Kidney tubule cell (primary cell): ENCODE measurements at regions not wholly inside any gene's neighbourhood (a gene's known extent, or its start where the extent isn't known, plus 50 kb on each side); places are given as distances from the start of the nearest gene placed in this dataset.
"Not testable (repeated sequence)": the region's sequence is repeated elsewhere in the genome, so short reads cannot be mapped to it uniquely, and the experiment has no call there.

Source experiments
- DNase-seq: peaks from one replicate; pipeline ENCODE4 v3.0.0-alpha.2; 2018; ENCODE audit warnings: low spot score

DNA sequence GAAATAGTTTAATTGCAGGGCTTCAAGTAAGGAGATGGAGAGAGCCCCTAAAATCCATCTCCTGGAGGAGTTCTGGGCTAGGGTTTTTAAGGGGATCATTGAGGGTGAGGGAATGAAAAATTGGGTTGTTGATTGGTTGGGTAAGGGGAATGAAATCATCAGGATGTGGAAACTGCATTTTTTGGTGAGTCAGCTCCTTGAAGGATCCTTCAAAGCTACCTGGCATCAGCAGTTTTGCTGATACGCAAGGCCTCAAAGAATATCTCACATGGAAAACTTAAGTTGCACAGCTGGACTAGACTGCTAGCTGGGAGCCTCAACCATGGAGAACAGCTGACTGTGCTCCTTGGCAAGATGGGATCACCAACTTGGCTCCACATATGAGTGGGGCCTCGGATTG is 136.7 kb downstream of the FGF10 start:
- DNase-seq, result no peak

DNA sequence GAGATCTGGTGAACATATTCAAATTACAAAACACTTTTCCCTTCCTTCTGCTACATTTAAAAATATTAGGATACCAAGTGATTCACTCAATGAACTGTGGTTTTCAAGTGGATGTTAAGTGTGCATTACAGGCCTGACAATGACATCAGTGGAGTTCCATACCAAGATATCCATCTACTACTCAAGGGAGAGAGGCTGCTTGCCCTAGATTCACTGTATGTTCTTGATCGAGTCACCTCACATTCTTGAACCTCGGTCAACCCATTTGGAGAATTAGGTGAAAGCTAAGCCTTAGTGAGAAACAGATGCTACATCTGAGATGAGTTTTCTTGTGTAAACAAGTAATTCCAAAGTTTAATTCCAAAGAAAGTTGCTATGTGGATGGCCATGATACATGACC is 142.2 kb downstream of the FGF10 start:
- no peak for DNase-seq

DNA sequence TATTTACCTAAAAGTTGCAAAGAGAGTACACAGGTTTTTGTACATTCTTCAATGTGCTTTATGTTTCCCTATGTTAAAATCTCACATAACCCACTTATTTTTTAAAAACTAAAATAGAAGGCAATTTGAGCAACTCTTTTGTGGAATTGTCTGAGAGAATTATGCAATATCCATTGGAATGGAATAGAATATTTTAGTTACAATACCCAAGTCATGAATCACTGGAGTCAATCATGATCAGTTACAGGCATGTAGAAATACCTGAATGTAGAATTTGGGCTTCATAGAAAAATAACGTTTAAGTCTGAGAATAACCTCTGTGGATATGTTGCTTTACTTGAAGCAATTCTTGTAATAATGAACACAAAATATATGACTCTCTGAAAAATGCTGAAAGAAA is 143.3 kb downstream of the FGF10 start:
- DNase-seq, result no peak

DNA sequence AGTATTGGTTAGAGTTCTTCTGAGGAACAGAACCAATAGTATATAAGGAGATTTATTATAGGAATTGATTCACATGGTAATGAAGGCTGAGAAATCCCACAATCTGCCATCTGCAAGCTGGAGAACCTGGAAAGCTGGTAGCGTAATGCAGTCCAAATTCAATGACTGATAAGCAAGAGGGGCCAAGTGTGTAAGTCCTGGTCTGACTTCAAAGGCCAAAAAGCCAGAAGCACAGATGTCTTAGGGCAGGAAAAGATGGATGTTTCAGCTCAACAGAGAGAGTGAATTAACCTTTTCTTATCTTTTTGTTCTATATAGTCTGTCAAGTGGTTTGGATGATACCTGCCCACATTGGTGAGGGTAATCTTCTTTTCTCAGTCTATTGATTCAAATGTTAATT is 146.4 kb downstream of the FGF10 start:
- DNase-seq, result no peak

DNA sequence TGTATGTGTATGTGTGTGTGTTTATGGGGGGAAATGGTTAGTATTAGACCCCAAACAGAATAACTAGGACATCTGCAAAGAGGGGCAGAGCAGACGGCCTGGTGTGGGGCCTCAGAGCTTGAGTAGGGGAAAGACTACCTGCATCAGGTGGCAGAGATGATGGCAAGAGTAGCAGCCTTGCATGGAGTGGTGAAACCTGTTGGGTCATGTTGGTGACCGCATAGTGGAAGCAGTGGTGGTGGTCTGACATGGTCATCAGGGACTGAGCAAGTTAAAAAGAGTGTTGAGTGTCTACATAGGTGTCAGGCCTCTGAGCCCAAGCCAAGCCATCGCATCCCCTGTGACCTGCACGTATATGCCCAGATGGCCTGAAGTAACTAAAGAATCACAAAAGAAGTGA is 153.2 kb downstream of the FGF10 start:
- no peak for DNase-seq

DNA sequence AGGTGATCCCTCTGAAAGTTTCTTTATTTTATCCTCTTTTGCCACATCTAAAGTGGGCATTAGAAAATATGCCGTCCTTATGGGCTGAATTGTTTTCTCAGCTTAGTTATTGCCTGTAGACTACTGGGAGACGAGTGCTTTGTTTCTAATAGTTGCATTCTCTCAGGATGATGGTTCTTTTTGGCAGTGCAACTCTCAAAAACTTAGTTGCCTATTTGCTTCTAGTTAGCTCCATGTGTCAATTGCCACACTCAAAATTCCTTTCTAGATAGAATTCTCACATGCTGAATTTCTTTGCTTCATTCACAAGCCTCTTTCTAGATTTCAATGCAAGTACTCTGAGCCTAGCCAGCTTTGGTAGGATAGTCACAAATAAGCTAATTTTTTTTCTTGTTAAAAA is 155.5 kb downstream of the FGF10 start:
- DNase-seq, result no peak

DNA sequence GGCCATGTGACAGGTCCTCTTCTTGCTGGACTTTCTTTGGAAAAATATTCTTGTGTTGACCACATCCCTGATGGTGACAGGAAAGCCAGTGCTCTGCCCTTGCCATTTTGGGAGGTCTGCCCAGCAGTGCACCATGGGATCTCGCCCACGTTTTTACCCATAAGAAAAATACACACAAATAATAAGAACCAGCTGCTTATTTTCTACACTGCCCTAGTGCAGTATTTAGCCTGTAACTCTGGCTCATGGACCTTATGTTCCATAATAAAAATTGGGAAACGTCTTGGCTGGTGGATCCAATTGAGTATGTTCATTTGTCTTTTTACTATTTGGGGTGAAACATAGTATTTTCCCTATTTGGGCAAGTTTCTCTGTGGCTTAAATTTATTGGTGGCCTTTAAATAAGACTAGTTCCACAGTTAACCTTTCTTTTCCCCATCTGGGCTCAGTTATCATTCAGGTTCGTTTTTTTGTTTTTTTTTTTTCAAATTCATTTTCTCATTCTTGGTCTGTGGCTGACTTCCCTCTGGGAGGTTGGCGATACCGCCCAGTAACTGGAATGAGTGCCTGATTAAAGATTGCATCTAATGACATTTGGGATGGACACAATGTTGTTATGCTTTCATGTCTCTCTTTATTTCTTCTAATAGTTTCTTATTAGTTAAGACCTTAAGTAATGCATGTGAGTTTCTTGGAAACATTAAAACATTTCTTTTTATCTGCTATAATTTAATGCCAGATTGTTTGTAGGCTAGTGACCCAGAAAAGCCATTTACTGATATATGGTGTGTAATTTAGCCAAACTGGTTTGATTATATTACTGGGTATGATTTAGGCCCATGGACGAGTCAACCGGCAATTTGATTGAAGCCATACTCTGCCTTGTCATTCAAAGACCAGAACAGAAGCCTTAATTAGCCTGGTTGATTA is 163.7 kb downstream of the FGF10 start:
- no peak for DNase-seq

DNA sequence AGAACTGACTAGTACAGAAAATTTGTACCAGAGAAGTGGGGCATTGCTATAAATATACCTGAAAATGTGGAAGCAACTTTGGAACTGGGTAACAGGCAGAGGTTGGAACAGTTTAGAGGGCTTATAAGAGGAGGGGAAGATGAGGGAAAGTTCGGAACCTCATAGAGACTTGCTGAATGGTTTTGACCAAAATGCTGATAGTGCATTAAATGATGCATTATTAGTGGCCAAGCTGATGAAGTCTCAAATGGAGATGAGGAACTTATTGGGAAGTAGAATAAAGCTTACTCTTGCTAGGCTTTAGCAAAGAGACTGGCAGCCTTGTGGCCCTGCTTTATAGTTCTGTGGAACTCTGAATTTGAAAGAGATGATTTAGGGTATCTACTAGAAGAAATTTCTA is 189.8 kb downstream of the FGF10 start:
- DNase-seq, result no peak

DNA sequence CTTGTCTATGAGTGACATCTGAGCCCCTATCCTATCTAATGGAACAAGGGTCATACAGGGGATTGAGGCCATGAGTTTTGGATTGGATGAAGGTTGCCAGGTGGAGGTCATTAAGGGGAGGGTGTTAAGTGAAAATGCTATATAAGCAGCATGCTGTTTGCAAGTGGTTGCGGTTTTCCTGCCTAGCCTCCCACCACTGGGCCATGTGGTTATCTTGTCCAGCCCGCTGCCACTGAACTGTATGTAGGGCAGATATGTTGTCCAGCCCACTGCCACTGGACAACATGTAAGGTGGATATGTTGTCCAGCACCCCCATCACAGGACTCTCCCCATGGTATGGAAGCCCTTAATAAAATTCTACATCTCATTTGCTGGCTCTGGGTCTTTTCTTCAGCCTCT is 200.0 kb downstream of the FGF10 start:
- no peak for DNase-seq

DNA sequence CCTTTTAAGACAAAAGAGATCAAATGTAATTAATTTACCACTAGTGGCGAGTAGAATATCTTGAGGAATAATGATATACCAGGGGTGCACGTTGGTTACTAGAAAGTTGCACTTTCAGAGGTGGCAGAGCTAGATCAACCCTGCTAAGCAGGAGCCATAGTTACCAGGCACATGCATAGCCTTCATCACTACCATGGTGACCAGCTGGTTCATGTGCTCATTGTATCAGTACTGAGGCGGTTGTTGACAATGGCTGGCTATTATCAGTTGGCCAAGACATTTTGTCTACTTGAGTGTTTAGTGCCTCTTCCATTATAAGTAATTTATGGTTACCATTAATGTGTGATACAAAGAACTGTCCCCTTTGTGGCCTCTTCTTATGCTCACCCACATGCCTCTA is 201.2 kb downstream of the FGF10 start:
- DNase-seq, result no peak

DNA sequence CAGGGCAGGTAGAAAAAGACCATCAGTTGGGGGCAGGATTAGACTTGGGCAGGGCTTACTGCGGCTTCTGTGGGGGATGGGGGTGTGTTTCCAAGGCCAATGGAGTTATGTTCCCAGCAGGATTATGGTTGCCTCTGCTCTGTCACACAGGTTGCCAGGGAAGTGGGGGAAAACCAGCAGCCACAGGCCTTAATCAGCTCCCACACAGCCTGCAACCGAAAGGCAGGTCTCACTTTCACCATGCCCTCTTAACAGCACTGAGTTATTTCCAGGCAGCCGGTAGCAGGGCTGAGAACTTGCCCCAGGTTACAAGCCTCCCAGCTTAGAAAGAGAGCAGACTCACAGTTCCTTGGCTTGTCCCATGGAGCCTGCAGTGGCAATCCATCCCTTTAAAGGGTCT is 205.5 kb downstream of the FGF10 start:
- DNase-seq, result no peak

DNA sequence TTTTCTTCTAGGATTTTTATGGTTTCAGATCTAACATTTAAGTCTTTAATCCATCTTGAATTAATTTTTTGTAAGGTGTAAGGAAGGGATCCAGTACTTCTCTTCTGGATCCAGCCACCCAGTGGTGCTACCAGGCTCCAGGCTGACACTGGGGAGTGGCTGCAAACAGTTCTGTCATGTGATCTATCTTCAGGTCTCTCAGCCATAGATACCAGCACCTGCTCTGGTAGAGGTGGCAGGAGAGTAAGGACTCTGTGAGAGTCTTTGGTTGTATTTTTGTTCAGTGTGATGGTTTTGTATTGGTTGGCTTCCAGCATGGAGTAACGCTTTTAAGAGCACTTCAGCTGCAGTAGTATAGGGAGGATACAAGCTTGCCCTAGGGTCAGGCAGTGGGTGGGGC is 205.9 kb downstream of the FGF10 start:
- DNase-seq, result no peak

DNA sequence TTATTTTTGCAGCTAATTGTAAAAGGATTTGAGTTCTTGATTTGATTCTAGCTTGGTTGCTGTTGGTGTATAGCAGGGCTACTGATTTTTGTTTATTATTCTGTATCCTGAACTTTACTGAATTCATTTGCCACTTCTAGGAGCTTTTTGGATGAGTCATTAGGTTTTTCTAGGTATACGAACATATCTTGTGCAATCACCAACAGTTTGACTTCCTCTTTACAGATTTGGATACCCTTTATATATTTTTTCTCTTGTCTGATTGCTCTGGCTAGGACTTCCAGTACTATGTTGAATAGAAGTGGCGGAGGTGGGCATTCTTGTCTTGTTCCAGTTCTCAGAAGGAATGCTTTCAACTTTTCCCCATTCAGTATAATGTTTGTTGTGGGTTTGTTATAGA is 210.8 kb downstream of the FGF10 start:
- DNase-seq, result no peak

DNA sequence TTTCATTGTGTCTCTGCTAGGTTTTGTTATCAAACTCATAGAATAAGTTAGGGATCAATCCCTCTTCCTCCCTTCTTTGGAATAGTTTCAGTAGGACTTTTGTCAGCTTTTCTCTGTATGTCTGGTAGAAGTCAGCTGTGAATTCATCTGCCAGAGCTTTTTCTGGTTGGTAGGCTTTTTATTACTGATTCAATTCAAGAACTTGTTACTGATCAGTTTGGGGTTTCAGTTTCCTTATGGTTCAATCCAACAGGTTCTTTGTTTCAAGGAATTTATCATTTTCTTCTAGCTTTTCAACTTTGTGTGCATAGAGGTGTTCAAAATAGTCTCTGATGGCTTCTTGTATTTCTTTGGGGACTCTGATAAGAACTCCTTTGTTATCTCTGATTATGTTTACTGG is 221.7 kb downstream of the FGF10 start:
- no peak for DNase-seq

DNA sequence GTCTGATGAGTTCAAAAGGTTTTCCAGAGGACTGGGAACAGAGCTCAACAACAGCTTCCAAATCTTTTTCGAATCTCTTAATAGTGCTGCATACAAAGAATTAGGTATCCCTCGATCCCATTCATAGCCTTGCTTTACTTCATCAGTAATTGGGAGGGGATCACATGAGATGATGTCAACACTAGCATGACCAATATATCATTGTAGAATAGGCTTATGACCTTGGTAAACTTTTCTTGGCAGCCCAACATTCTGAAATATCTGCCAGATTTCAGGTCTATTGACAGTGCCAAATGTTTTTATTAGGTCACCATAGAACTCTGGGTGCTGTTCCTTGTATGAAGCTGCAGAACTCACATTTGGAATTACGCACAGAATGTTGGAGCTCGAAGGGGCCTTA is 228.9 kb downstream of the FGF10 start:
- DNase-seq, result no peak

DNA sequence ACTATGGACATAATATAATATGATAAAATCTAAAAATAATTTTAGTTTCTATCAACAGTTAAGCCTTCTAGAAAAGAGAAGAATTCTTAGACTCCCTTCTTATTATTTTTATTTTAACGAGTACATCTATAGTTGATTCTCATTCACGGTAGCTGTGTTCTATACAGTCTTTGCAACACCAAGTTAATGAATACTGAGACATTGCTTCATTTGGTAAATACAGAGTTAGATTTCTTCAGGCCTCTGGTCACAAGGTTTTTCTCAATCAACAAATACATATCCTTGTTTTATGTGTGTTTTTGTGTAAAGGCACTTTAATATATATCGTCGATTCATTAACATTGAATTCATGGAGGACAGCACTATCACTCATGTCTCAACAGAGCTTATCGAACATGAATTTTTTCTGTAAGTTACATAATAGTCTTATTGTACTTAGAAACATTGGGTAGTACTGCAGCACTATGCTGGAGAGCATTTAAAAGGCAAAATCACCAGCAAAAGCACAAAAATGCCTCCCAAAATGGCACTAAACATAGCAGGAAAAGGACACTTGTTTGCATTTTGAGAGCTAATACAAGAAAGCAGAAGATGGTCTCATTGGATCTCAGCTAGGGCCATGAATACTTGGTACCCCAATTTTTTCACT is 239.0 kb downstream of the FGF10 start:
- DNase-seq, result no peak

DNA sequence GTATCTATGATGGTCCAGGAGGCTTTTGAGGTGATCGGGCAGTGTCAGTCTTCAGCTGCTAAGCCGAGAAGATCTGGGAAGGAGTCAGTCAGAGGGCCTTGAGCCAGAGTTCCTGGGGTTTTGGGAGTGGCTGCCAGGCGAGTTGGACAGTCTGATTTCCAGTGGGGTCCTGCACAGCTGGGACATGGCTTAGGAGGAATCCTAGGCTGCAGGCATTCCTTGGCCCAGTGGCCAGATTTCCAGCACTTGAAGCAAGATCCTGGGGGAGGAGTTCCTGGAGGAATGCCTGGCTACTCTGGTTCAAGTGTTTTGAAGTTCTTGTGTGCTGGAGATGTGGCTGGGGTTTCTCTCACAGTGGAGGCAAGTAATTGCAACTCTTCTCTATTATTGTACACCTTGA is 271.3 kb downstream of the FGF10 start:
- not testable (repeated sequence) for DNase-seq

DNA sequence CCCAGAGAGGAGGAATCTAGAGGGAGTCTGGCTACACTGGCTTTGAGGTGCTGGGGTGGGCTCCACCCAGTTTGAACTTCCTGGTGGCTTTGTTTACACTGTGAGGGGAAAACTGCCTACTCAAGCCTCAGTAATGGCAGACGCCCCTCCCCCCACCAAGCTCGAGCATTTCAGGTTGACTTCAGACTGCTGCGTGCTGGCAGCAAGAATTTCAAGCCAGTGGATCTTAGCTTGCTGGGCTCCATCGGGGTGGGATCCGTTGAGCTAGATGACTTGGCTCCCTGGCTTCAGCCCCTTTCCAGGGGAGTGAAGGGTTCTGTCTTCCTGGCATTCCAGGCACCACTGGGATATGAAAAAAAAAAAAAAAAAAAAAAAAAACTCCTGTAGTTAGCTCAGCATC is 281.0 kb downstream of the FGF10 start:
- DNase-seq, result not testable (repeated sequence)

DNA sequence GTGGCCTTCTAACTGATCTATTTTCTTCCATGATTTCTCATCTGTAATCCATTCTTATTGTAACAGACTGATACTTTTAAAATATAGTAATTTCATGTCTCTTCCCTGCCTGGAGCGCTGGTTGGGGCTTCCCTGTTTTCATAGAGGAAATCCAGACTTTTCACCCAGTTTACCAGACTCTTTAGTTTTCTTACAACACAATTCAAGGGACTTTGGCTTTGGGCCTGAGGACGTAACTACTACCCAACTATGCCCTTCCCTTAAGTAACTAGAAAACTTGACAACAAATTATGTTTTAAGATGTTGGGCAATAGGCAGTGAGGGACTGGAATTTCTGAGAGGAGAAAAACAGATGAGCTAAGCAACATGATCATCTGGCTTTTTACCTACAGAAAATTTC is 289.6 kb downstream of the FGF10 start:
- no peak for DNase-seq

DNA sequence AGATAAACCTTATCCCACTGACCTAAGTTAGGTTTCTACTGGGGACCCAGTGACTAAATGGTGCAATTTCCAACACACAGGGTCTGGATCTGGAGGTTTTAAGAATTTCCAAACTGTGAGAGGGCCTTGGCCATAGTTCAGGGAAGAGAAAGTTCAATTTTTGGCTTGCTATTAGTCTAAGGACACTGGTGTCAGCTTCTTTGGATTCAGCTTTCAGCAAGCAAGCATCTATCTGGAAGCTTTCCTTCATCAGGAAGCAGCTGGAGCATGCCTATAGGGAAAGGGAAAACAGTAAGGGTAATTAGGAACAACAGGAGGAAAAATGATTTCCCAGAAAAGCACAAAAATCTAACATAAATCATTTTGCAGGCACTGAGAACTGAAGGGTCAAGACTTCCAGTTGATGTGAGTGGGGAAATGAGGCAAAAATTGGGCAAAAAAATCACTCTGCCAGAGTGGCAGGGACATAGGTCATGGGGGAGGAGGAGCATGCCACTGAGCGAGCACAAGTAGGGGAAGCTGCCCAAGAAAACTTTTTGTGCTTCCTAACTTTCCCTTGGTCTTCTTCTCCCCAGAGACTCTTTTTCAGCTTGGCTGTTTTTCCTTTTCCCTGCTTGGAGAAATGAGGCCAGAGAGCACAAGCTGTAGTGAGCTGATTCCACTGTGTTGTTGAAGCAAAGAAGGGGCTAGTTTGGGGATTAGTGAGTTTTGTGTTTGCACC is 299.6 kb downstream of the FGF10 start:
- no peak for DNase-seq

DNA sequence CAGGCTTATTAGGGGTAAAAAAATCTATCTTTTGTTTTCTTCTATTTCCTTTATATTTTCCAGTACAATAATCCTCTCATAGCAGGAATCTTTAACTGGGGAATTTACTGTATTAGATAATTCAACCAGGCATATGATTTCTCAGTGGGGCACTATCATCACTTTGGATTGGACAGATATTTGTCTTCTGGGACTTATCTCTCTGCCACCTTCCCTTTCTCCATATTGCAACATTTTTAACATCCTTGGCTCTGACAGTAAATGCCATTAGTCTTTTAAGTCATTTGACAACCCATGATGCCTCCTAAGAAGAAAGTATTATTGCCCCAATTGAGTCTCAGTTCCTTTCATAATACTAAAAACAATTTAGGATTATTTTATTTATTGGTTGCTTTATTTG is 304.1 kb downstream of the FGF10 start:
- no peak for DNase-seq

DNA sequence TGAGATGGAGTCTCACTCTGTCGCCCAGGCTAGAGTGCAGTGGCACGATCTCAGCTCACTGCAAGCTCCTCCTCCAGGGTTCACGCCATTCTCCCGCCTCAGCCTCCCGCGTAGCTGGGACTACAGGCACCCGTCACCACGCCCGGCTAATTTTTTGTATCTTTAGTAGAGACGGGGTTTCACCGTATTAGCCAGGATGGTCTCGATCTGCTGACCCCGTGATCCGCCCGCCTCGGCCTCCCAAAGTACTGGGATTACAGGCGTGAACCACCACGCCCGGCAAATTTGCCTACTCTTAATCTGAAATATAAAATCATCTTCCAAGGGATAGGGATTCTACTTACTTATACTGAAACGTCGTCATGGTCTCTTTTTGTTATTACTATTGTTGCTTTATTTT is 314.7 kb downstream of the FGF10 start:
- DNase-seq, result not testable (repeated sequence)

DNA sequence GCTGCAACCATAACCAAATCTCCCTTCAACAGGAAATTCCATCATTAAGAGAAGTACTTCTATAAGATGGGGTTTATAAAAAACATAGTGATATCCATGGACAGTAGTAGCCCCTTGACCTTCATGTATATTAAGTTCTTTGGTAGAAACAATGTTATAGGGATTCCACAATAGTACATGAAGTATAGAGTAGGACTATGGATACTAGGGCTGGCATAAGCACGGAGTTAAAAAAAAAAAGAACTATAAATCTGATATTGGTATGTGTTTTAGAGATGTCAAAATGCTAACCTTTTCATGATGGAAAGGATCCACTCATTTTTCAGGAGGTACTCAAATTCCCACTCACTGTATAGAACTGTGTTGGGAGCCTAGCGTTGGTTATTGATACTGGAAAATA is 337.6 kb downstream of the FGF10 start:
- no peak for DNase-seq
